NCI-H146 (cell line): ENCODE measurements at regions not wholly inside any gene's neighbourhood (a gene's known extent, or its start where the extent isn't known, plus 50 kb on each side); places are given as distances from the start of the nearest gene placed in this dataset.
"Not testable (repeated sequence)": the region's sequence is repeated elsewhere in the genome, so short reads cannot be mapped to it uniquely, and the experiment has no call there.

Experiments used
- DNase-seq: peaks from one replicate; lab custom pipeline; 2025; lab: John Stamatoyannopoulos, UW

GRCh38 chr2:87515226-87515625 lies 232.7 kb upstream of the PLGLB2 start:
- DNase-seq: not testable (repeated sequence)

- DNase-seq: not testable (repeated sequence)
Measured at GRCh38 chr2:87515875-87516274, 232.0 kb upstream of the PLGLB2 start.

- DNase-seq: not testable (repeated sequence)
Measured at GRCh38 chr2:87516369-87516967, 231.4 kb upstream of the PLGLB2 start.

- not testable (repeated sequence) for DNase-seq
Measured at GRCh38 chr2:87517438-87517837, 230.4 kb upstream of the PLGLB2 start.

- DNase-seq: not testable (repeated sequence)
Measured at GRCh38 chr2:87518066-87518465, 229.8 kb upstream of the PLGLB2 start.

GRCh38 chr2:87518547-87518946 lies 229.3 kb upstream of the PLGLB2 start:
- DNase-seq: not testable (repeated sequence)

- DNase-seq: not testable (repeated sequence)
Measured at GRCh38 chr2:87519158-87520011, 228.5 kb upstream of the PLGLB2 start.

GRCh38 chr2:87521057-87521456 lies 226.8 kb upstream of the PLGLB2 start:
- DNase-seq: not testable (repeated sequence)

- not testable (repeated sequence) for DNase-seq
Measured at GRCh38 chr2:87521489-87521888, 226.4 kb upstream of the PLGLB2 start.

- not testable (repeated sequence) for DNase-seq
Measured at GRCh38 chr2:87524619-87525188, 223.2 kb upstream of the PLGLB2 start.

GRCh38 chr2:87525497-87525991 lies 222.3 kb upstream of the PLGLB2 start:
- DNase-seq: not testable (repeated sequence)

- DNase-seq: not testable (repeated sequence)
Measured at GRCh38 chr2:87526258-87526657, 221.6 kb upstream of the PLGLB2 start.

- not testable (repeated sequence) for DNase-seq
Measured at GRCh38 chr2:87531968-87532715, 215.7 kb upstream of the PLGLB2 start.

GRCh38 chr2:87533390-87534272 lies 214.3 kb upstream of the PLGLB2 start:
- DNase-seq: not testable (repeated sequence)

GRCh38 chr2:87534273-87534889 lies 213.5 kb upstream of the PLGLB2 start:
- DNase-seq: not testable (repeated sequence)

- DNase-seq: not testable (repeated sequence)
Measured at GRCh38 chr2:87536427-87536826, 211.5 kb upstream of the PLGLB2 start.

- not testable (repeated sequence) for DNase-seq
Measured at GRCh38 chr2:87537251-87537671, 210.6 kb upstream of the PLGLB2 start.

- not testable (repeated sequence) for DNase-seq
Measured at GRCh38 chr2:87538268-87538667, 209.6 kb upstream of the PLGLB2 start.

- DNase-seq: not testable (repeated sequence)
Measured at GRCh38 chr2:87539151-87539943, 208.5 kb upstream of the PLGLB2 start.
